ENCODE measurements at regions not wholly inside any gene's neighbourhood (a gene's known extent, or its start where the extent isn't known, plus 50 kb on each side); places are given as distances from the start of the nearest gene placed in this dataset.

- no peak overlapping the region for H2AFZ ChIP-seq (replicated peaks; ENCODE audit: low read length, poor library complexity)
- ChIA-PET CTCF (no interaction called here), POLR2A (ENCODE audit: unreplicated experiment) (no interaction called here)
- H3K23ac ChIP-seq (ENCODE audit: low read depth, low read length) = no peak overlapping the region
- no peak overlapping the region for H4K91ac ChIP-seq (ENCODE audit: insufficient read depth, low read depth, low read length)
- no peak overlapping the region for H4K5ac ChIP-seq (ENCODE audit: low read depth, low read length)
- no peak overlapping the region for H4K8ac ChIP-seq (ENCODE audit: low read depth in 2 of 2, low read length in 2 of 2)
- no peaks in the 10 kb centered on the region for H3K79me1 ChIP-seq (ENCODE audit: low read depth in 1 of 2, low read length in 2 of 2)
- DNase-seq (no peak), ATAC-seq (ENCODE audit: low read depth) (no peak)
- no peak overlapping the region for H2BK15ac ChIP-seq (ENCODE audit: low read depth, low read length)
- H4K20me1 ChIP-seq (ENCODE audit: insufficient read depth, low read length) = no peaks in the 10 kb centered on the region
- H3K4ac ChIP-seq (ENCODE audit: low read depth, low read length) = no peak overlapping the region
- H3K27ac ChIP-seq (ENCODE audit: insufficient read depth, low read length) = no peak overlapping the region
- dilution Hi-C loops (cut with HindIII; ENCODE audit: low sequenced_read_pairs, unreplicated experiment) = no loop called here
- no peak overlapping the region for H3K14ac ChIP-seq (replicated peaks; ENCODE audit: low read depth, low read length)
- H3K4me2 ChIP-seq (ENCODE audit: low read depth, low read length) = no peak overlapping the region
- H2AK9ac ChIP-seq (replicated peaks; ENCODE audit: low read depth, low read length, poor library complexity) = no peak overlapping the region
- peaks cover 3% of the 10 kb centered on the region for H3K27me3 ChIP-seq (ENCODE audit: control insufficient read depth, insufficient read depth, low read length)
- no peak overlapping the region for H3K9ac ChIP-seq (ENCODE audit: low read depth, low read length)
- H3K56ac ChIP-seq (ENCODE audit: extremely low read depth, insufficient read depth, low read length) = no peak overlapping the region
- H3K36me3 ChIP-seq (ENCODE audit: control insufficient read depth, insufficient read depth, low read length) = no peaks in the 10 kb centered on the region
- intact Hi-C loops (cut with micrococcal nuclease) = no loop called here
- in situ Hi-C loops (cut with MboI; ENCODE audit: low sequenced_read_pairs) = no loop called here
- H2BK20ac ChIP-seq (ENCODE audit: low read depth, low read length) = no peak overlapping the region
- no peak overlapping the region for H2AK5ac ChIP-seq (ENCODE audit: low read depth, low read length)
- H3K9me1 ChIP-seq (ENCODE audit: insufficient read depth, low read length) = no peaks in the 10 kb centered on the region
- H2BK120ac ChIP-seq (ENCODE audit: low read depth, low read length) = no peak overlapping the region
- H2BK5ac ChIP-seq (ENCODE audit: low read depth, low read length, poor library complexity, severe bottlenecking) = no peak overlapping the region
- TF ChIP-seq MAZ (IDR thresholded peaks at IDR 0.05; ENCODE audit: borderline replicate concordance, low read depth, low read length) = no peak
- no peak for TF ChIP-seq NFE2L2 (IDR thresholded peaks at IDR 0.05; ENCODE audit: low read depth, low read length)
- TF ChIP-seq RCOR1 (IDR thresholded peaks at IDR 0.05; ENCODE audit: insufficient replicate concordance, low read length) = no peak
- TF ChIP-seq USF2 (IDR thresholded peaks at IDR 0.05; ENCODE audit: low read depth, low read length) = no peak
- no peak for TF ChIP-seq FOS (IDR thresholded peaks at IDR 0.05; ENCODE audit: low read depth, low read length)
- TF ChIP-seq POLR2A (IDR thresholded peaks at IDR 0.05; ENCODE audit: low read depth, low read length) = no peak
- no peak for TF ChIP-seq CTCF (conservative IDR thresholded peaks at IDR 0.05; ENCODE audit: low read depth, low read length)
- no peak for TF ChIP-seq SMC3 (IDR thresholded peaks at IDR 0.05; ENCODE audit: low read depth, low read length)
- no peak for TF ChIP-seq BHLHE40 (IDR thresholded peaks at IDR 0.05; ENCODE audit: low read depth, low read length)
- no peak for TF ChIP-seq ELK1 (IDR thresholded peaks at IDR 0.05; ENCODE audit: borderline replicate concordance, low read depth, low read length)
- TF ChIP-seq CHD1 (IDR thresholded peaks at IDR 0.05; ENCODE audit: low read depth, low read length) = no peak
- TF ChIP-seq MAFK (IDR thresholded peaks at IDR 0.05; ENCODE audit: low read depth, low read length) = no peak
- TF ChIP-seq RAD21 (IDR thresholded peaks at IDR 0.05; ENCODE audit: low read length) = no peak
- TF ChIP-seq CEBPB (IDR thresholded peaks at IDR 0.05; ENCODE audit: low read depth, low read length) = no peak
- WGBS, 2 experiments (ENCODE audit: extremely low coverage in 2 of 2, insufficient read length in 1 of 2) = no CpG with 5 or more reads among the region's 3 CpGs
- H3K18ac ChIP-seq (ENCODE audit: low read depth, low read length) = no peak overlapping the region
- H3K9me3 ChIP-seq (ENCODE audit: control insufficient read depth, insufficient read depth, low read length) = no peaks in the 10 kb centered on the region
- H3K4me3 ChIP-seq (ENCODE audit: insufficient read depth, low read depth, low read length) = no peak overlapping the region
- no TSS peak for BruUV-seq (replicated peaks)
- H3K4me1 ChIP-seq (ENCODE audit: control insufficient read depth, insufficient read depth, low read length) = no peaks in the 10 kb centered on the region
Observed at GRCh38 chr4:100970414-100970813, 376.9 kb downstream of the PPP3CA start.

Data from IMR-90 (cell line).